SK-N-SH (cell line): ENCODE measurements at regions not wholly inside any gene's neighbourhood (a gene's known extent, or its start where the extent isn't known, plus 50 kb on each side); places are given as distances from the start of the nearest gene placed in this dataset.

Experiments
- JUND ChIP-seq: IDR thresholded peaks from 2 replicates; pipeline ENCODE4 v1.4.0; 2012
- MXI1 ChIP-seq: IDR thresholded peaks from 2 replicates; pipeline ENCODE4 v1.6.1; 2012; ENCODE audit warnings: mild to moderate bottlenecking, low read depth, low read length, improper control_type of control experiment
- POLR2AphosphoS5 ChIP-seq: IDR thresholded peaks from 2 replicates; pipeline ENCODE4 v1.6.1; 2012; ENCODE audit warnings: low read depth, low read length
- RAD21 ChIP-seq: IDR thresholded peaks from 2 replicates; pipeline ENCODE4 v1.6.1; 2012; ENCODE audit warnings: mild to moderate bottlenecking, low read length
- RCOR1 ChIP-seq: fragments of 150-350 bp; IDR thresholded peaks from 2 replicates; pipeline ENCODE4 v1.6.1; 2017; ENCODE audit warnings: antibody characterized with exemption, low read length
- TAF1 ChIP-seq: IDR thresholded peaks from 2 replicates; pipeline ENCODE4 v1.6.1; 2012; ENCODE audit warnings: low read depth, mild to moderate bottlenecking, low read length, moderate library complexity, borderline replicate concordance
- USF1 ChIP-seq: IDR thresholded peaks from 2 replicates; pipeline ENCODE4 v1.4.0; 2012; ENCODE audit warnings: low read depth, borderline replicate concordance
- TF ChIP-seq, protein P1 (sequence below): fragments of 150-350 bp; IDR thresholded peaks from 2 replicates; pipeline ENCODE4 v1.6.1; 2017; ENCODE audit warnings: antibody characterized with exemption, low read length, low read depth, borderline replicate concordance
- TF ChIP-seq, protein P2 (sequence below): fragments of 200-600 bp; sonication (generic); IDR thresholded peaks from 2 replicates; pipeline ENCODE4 v1.6.1; 2017; ENCODE audit warnings: antibody characterized with exemption, mild to moderate bottlenecking, moderate library complexity

GRCh38 chr18:70620837-70621612, 332.2 kb downstream of the SOCS6 start:
- TF ChIP-seq POLR2AphosphoS5 (no peak), USF1 (no peak), RCOR1 (no peak), RAD21 (no peak), JUND (no peak), TAF1 (no peak), MXI1 (no peak)
- TF ChIP-seq, protein P1, sequence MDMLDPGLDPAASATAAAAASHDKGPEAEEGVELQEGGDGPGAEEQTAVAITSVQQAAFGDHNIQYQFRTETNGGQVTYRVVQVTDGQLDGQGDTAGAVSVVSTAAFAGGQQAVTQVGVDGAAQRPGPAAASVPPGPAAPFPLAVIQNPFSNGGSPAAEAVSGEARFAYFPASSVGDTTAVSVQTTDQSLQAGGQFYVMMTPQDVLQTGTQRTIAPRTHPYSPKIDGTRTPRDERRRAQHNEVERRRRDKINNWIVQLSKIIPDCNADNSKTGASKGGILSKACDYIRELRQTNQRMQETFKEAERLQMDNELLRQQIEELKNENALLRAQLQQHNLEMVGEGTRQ: no peak
- TF ChIP-seq, protein P2, sequence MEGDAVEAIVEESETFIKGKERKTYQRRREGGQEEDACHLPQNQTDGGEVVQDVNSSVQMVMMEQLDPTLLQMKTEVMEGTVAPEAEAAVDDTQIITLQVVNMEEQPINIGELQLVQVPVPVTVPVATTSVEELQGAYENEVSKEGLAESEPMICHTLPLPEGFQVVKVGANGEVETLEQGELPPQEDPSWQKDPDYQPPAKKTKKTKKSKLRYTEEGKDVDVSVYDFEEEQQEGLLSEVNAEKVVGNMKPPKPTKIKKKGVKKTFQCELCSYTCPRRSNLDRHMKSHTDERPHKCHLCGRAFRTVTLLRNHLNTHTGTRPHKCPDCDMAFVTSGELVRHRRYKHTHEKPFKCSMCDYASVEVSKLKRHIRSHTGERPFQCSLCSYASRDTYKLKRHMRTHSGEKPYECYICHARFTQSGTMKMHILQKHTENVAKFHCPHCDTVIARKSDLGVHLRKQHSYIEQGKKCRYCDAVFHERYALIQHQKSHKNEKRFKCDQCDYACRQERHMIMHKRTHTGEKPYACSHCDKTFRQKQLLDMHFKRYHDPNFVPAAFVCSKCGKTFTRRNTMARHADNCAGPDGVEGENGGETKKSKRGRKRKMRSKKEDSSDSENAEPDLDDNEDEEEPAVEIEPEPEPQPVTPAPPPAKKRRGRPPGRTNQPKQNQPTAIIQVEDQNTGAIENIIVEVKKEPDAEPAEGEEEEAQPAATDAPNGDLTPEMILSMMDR: no peak
